HFF-Myc (cell line): ENCODE measurements at regions not wholly inside any gene's neighbourhood (a gene's known extent, or its start where the extent isn't known, plus 50 kb on each side); places are given as distances from the start of the nearest gene placed in this dataset.

ENCODE experiments used
- DNase-seq: peaks from one replicate; pipeline ENCODE4 v3.0.0-alpha.2; 2011; ENCODE audit warnings: low read depth; ENCODE audit errors: extremely low read depth
- H3K4me3 ChIP-seq: replicated peaks from 2 replicates; pipeline ENCODE4 v1.5.1; 2011; ENCODE audit warnings: low read depth, mild to moderate bottlenecking, control low read depth, low read length
- CTCF ChIP-seq: IDR thresholded peaks from 2 replicates; pipeline ENCODE4 v1.5.1; 2012; ENCODE audit warnings: mild to moderate bottlenecking, low read depth, low read length, control low read depth; ENCODE audit errors: missing control alignments

DNA sequence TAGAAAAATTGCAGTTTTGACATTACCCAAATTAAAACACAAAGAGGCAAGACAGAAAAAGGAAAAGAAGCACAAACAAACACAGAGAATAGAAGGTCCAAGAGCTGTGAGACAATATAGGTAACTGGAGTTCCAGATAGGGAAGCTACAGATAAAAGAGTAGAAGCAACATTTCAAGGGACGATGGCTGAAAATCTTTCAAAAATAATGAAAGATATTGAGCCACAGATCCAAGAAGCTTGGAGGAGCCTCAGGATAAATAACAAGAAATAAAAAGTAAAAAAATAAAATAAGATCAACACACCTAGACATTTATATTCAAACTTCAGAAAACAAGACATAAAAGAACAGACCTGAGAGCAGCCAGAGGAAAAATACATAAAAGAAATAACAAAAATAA lies 164.9 kb downstream of the FNDC1 start:
- no peak overlapping the region for H3K4me3 ChIP-seq
- no peak for DNase-seq
- TF ChIP-seq CTCF, result no peak

- no peak for DNase-seq
- TF ChIP-seq CTCF, result no peak
- H3K4me3 ChIP-seq, result no peak overlapping the region
These were observed 162.3 kb downstream of the FNDC1 start for GRCh38 chr6:159331451-159331850.

DNA sequence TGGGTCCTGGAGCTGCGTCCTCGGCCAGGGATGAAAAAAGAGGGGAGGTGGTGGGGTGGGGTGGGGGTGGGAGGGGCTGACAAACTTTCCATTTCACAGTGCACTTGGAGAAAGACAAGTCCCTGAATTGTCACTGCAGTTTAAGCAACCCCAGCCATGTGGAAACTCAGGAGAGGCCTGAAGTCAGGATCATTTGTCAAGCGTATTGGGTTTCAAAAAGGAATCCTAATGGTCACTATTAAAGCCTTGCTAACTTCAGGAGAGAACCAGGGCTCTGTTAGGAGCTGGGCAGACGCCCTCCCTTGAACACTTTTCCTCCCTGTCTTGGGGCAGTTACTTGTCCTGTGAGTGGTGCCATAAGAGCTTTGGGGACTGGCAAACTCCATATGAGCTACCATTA lies 159.9 kb downstream of the FNDC1 start:
- no peak for DNase-seq
- H3K4me3 ChIP-seq, result no peak overlapping the region
- no peak for TF ChIP-seq CTCF

DNA sequence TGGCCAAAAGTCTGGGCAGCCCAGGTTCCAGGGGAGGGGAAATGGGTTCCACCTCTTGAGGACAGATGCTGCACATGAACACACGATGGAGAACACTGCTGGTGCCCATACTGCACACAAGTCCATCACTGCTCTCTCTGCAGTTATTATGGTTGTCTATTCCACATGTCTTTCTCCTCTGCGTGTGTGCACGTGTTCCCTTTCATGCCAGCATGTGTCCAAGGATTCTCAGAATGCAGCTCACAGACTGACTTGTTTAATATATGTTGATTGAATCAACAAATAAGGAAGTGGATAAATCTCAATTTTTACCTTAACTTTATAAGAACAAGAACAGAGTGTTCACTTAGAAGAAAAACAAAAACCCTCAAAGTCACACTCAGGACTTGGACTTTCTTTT lies 158.9 kb downstream of the FNDC1 start:
- DNase-seq, result no peak
- TF ChIP-seq CTCF, result no peak
- no peak overlapping the region for H3K4me3 ChIP-seq

DNA sequence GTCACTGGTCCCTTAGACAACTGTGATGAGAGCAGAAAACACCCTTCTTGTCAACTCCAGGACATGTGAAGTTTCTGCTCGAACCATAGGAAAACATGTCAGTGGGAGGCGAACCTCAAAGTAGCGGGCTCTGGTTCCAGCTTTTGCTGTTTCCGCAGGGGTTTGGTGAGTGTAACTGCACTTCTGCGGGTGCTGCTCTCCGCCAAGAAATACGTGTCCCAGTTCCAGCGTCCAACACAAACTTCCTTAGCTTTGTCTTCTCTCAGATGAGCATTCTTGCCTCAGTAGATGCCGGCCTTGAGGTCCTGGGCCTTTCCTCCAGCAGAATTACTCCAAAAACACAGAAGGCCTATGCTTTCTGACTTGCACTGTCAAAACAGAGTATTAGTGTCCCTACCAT lies 156.3 kb downstream of the FNDC1 start:
- TF ChIP-seq CTCF, result no peak
- H3K4me3 ChIP-seq, result no peak overlapping the region
- no peak for DNase-seq

DNA sequence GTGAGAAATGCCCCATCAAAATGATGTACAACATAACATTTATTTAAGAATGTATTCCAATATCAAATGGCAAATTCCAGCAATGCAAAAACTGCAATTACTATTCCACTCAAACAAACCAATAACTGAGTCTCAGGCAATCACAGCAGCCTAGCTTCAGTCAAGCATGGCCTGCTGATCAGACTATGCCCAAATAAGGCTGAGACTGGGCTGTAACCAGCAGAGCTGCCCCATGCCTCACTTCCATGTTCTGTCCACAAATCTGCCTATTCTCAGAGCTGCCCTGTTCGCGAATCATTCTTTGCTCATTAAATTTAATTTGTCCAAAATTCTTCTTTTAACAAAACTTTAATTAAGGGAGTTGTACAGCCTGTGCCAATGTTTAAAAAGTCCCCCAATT lies 155.4 kb downstream of the FNDC1 start:
- no peak for DNase-seq
- TF ChIP-seq CTCF, result no peak
- H3K4me3 ChIP-seq, result no peak overlapping the region
